WTC11 (cell line): ENCODE measurements at regions not wholly inside any gene's neighbourhood (a gene's known extent, or its start where the extent isn't known, plus 50 kb on each side); places are given as distances from the start of the nearest gene placed in this dataset.

Experiments used
- ATAC-seq: fragments of 200-7000 bp; cut with Tn5 transposase; 2 replicates; pipeline ENCODE4 v1.10.0; 2021; ENCODE audit warnings: mild to moderate bottlenecking, moderate library complexity
- CTCF ChIA-PET: fragments of 300-600 bp; sonication (Branson Sonifier 250); formaldehyde crosslinking; loops from one replicate; lab custom pipeline; 2021; ENCODE audit warnings: antibody characterized with exemption; lab: Charles Lee
- POLR2A ChIA-PET: fragments of 350-600 bp; sonication (Branson Sonifier 250); formaldehyde crosslinking; loops from one replicate; lab custom pipeline; 2021; ENCODE audit warnings: antibody characterized with exemption; lab: Charles Lee
- DNase-seq: peaks from one replicate; pipeline ENCODE4 v3.0.0; 2021; ENCODE audit warnings: low spot score
- H3K27ac Mint-ChIP-seq: 2 replicates; pipeline ENCODE4 v1.8.0; 2021; ENCODE audit warnings: mixed read lengths
- H3K27me3 Mint-ChIP-seq: 2 replicates; pipeline ENCODE4 v1.8.0; 2021; ENCODE audit warnings: low read depth, mild to moderate bottlenecking, moderate library complexity, mixed read lengths
- H3K36me3 Mint-ChIP-seq: 2 replicates; pipeline ENCODE4 v1.8.0; 2021; ENCODE audit warnings: mixed read lengths
- H3K4me1 Mint-ChIP-seq: 2 replicates; pipeline ENCODE4 v1.8.0; 2022; ENCODE audit warnings: mixed read lengths
- H3K4me3 Mint-ChIP-seq: 2 replicates; pipeline ENCODE4 v1.8.0; 2021; ENCODE audit warnings: mild to moderate bottlenecking, moderate library complexity, mixed read lengths
- H3K9me3 Mint-ChIP-seq: 2 replicates; pipeline ENCODE4 v1.8.0; 2021; ENCODE audit warnings: mixed read lengths
- AFF4 ChIP-seq: sonication (generic); formaldehyde crosslinking; IDR thresholded peaks from 2 replicates; pipeline ENCODE4 v1.8.1; 2023; ENCODE audit warnings: mild to moderate bottlenecking, missing genetic modification reagents, borderline replicate concordance
- CDX4 ChIP-seq: fragments of 250-450 bp; sonication (Bioruptor Pico); IDR thresholded peaks from 2 replicates; pipeline ENCODE4 v1.9.0; 2021; ENCODE audit warnings: moderate library complexity, mild to moderate bottlenecking, inconsistent platforms, borderline replicate concordance
- IRF1 ChIP-seq: sonication (generic); formaldehyde crosslinking; IDR thresholded peaks from 2 replicates; pipeline ENCODE4 v1.8.0; 2023; ENCODE audit warnings: missing genetic modification reagents
- NFE2L1 ChIP-seq: sonication (generic); formaldehyde crosslinking; IDR thresholded peaks from 2 replicates; pipeline ENCODE4 v1.8.1; 2023; ENCODE audit warnings: missing genetic modification reagents
- NFYB ChIP-seq: sonication (generic); formaldehyde crosslinking; conservative IDR thresholded peaks from 2 replicates; pipeline ENCODE4 v1.8.0; 2022; ENCODE audit warnings: low read depth, missing genetic modification reagents
- NR1H2 ChIP-seq: sonication (generic); formaldehyde crosslinking; IDR thresholded peaks from 2 replicates; pipeline ENCODE4 v1.9.0; 2021; ENCODE audit warnings: mild to moderate bottlenecking, moderate library complexity, missing genetic modification reagents
- OVOL2 ChIP-seq: fragments of 250-450 bp; sonication (Bioruptor Pico); IDR thresholded peaks from 2 replicates; pipeline ENCODE4 v1.9.0; 2021; ENCODE audit warnings: mild to moderate bottlenecking, borderline replicate concordance
- PREB ChIP-seq: sonication (generic); formaldehyde crosslinking; IDR thresholded peaks from 2 replicates; pipeline ENCODE4 v1.8.1; 2022; ENCODE audit warnings: mild to moderate bottlenecking, missing genetic modification reagents, moderate library complexity, borderline replicate concordance
- RORB ChIP-seq: fragments of 250-450 bp; sonication (Bioruptor Pico); IDR thresholded peaks from 2 replicates; pipeline ENCODE4 v1.9.0; 2021; ENCODE audit warnings: mild to moderate bottlenecking
- SMAD4 ChIP-seq: sonication (generic); formaldehyde crosslinking; IDR thresholded peaks from 2 replicates; pipeline ENCODE4 v1.8.0; 2022; ENCODE audit warnings: mild to moderate bottlenecking, missing genetic modification reagents
- SP1 ChIP-seq: sonication (generic); formaldehyde crosslinking; conservative IDR thresholded peaks from 2 replicates; pipeline ENCODE4 v1.8.1; 2022; ENCODE audit warnings: missing genetic modification reagents
- USF1 ChIP-seq: sonication (generic); formaldehyde crosslinking; IDR thresholded peaks from 2 replicates; pipeline ENCODE4 v1.8.0; 2022; ENCODE audit warnings: mild to moderate bottlenecking, missing genetic modification reagents
- ZNF317 ChIP-seq: sonication (generic); formaldehyde crosslinking; IDR thresholded peaks from 2 replicates; pipeline ENCODE4 v1.8.1; 2023; ENCODE audit warnings: low read depth, mild to moderate bottlenecking, moderate library complexity, missing genetic modification reagents, borderline replicate concordance
- TF ChIP-seq, protein P1 (sequence below): sonication (generic); formaldehyde crosslinking; IDR thresholded peaks from 2 replicates; pipeline ENCODE4 v1.8.1; 2022; ENCODE audit warnings: low read depth, missing genetic modification reagents, borderline replicate concordance

DNA sequence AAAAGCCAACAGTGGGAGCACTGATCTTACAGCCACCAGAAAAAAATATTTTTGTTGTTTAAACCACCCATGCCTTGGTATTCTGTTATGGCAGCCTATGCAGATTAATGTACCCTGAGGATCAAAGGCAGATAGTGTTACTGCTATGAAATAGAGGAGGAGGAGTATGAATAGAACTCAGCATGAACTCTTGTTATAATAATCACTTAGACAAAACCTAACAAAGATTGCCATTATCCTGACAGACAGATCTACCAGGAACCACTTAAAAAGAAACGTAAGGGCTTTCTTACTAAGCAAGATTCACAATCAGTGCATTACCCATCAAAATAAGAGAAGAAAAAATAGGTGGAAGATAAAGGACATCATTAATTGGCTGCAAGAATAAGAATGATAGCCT, 558.3 kb downstream of the GALC start:
- POLR2A ChIA-PET: no interaction called here
- Mint-ChIP-seq H3K4me1 (peaks cover 8% of the 10 kb centered on the region), H3K27ac (no peak overlapping the region), H3K4me3 (no peak overlapping the region), H3K9me3 (peaks cover 6% of the 10 kb centered on the region), H3K27me3 (peaks cover 10% of the 10 kb centered on the region), H3K36me3 (no peaks in the 10 kb centered on the region)
- ATAC-seq: no peak
- CTCF ChIA-PET: no interaction called here
- TF ChIP-seq SMAD4 (CRISPR knock-in tag): no peak
- no peak for TF ChIP-seq PREB (CRISPR knock-in tag)
- TF ChIP-seq OVOL2: no peak
- TF ChIP-seq SP1 (CRISPR knock-in tag): no peak
- no peak for TF ChIP-seq ZNF317 (CRISPR knock-in tag)
- TF ChIP-seq CDX4 (CRISPR knock-in tag): no peak
- TF ChIP-seq, protein P1, sequence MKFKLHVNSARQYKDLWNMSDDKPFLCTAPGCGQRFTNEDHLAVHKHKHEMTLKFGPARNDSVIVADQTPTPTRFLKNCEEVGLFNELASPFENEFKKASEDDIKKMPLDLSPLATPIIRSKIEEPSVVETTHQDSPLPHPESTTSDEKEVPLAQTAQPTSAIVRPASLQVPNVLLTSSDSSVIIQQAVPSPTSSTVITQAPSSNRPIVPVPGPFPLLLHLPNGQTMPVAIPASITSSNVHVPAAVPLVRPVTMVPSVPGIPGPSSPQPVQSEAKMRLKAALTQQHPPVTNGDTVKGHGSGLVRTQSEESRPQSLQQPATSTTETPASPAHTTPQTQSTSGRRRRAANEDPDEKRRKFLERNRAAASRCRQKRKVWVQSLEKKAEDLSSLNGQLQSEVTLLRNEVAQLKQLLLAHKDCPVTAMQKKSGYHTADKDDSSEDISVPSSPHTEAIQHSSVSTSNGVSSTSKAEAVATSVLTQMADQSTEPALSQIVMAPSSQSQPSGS (CRISPR knock-in tag): no peak
- TF ChIP-seq IRF1 (CRISPR knock-in tag): no peak
- TF ChIP-seq NR1H2 (CRISPR knock-in tag): no peak
- no peak for TF ChIP-seq NFYB (CRISPR knock-in tag)
- DNase-seq: no peak

DNA sequence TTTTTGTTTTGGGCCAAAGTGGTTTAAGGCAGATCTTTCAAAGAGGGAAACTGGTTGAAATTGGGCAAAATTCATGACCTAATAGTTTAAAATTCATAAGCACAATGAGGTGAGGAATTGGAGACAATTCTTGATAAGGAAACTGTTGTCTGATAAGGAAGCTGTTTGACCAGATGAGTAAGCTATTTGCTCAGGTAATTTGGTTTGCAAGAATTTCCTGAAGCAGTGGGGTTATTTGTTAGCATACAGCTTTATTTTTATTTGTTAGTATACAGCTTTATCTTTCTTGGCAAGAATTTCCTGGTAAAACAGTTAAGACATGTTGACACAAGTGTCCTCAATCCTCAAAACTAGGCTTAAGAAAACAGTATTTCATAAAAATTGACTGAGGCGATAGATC, 559.0 kb downstream of the GALC start:
- CTCF ChIA-PET: no interaction called here
- Mint-ChIP-seq H3K36me3 (no peaks in the 10 kb centered on the region), H3K9me3 (peaks cover 6% of the 10 kb centered on the region), H3K4me3 (no peak overlapping the region), H3K27ac (no peak overlapping the region)
- POLR2A ChIA-PET: no interaction called here
- ATAC-seq: no peak
- TF ChIP-seq USF1: no peak
- TF ChIP-seq RORB (CRISPR knock-in tag): peak; percentile 93; the same call in 1 of the 2 replicates
- TF ChIP-seq AFF4 (CRISPR knock-in tag): no peak
- TF ChIP-seq, all 79 proteins: peak for 1
- Mint-ChIP-seq H3K4me1 (peaks cover 8% of the 10 kb centered on the region), H3K27me3 (peaks cover 10% of the 10 kb centered on the region)
- no peak for DNase-seq

DNA sequence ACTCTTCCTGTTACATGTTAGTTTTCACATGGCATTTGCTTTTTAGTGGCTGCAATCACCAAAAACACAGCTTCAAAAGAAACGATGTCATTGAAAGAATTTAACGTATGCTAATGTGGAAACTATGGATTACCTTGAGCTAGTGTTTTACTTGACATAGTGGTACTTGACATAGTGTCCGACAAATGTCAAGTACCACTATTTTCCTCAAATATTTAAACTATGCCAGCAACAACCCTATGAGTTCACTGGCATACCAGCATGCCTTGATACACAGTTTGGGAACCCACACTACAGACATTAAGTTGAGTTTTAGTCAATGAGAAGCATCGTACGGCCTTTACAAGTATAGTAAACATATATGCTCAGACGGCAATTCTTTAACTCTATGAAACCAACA, 560.3 kb downstream of the GALC start:
- CTCF ChIA-PET: no interaction called here
- DNase-seq: no peak
- Mint-ChIP-seq H3K27ac (no peak overlapping the region), H3K4me3 (no peak overlapping the region), H3K27me3 (peaks cover 10% of the 10 kb centered on the region), H3K36me3 (no peaks in the 10 kb centered on the region)
- no peak for ATAC-seq
- no peak for TF ChIP-seq NFE2L1 (CRISPR knock-in tag)
- TF ChIP-seq, all 79 proteins: peak for 0
- POLR2A ChIA-PET: no interaction called here
- Mint-ChIP-seq H3K4me1 (peaks cover 8% of the 10 kb centered on the region), H3K9me3 (peaks cover 6% of the 10 kb centered on the region)
